ENCODE measurements at regions not wholly inside any gene's neighbourhood (a gene's known extent, or its start where the extent isn't known, plus 50 kb on each side); places are given as distances from the start of the nearest gene placed in this dataset.

- TF ChIP-seq CTCF (IDR thresholded peaks at IDR 0.05) = no peak
- no peak for TF ChIP-seq POLR2A (IDR thresholded peaks at IDR 0.05)
- WGBS, 2 donors = 91% methylated on average over 3 of the region's 3 CpGs
- no peaks in the 10 kb centered on the region for H3K9me3 ChIP-seq
- intact Hi-C loops (cut with DNase I; ENCODE audit: low total_unique reads) = no loop called here
- no peaks in the 10 kb centered on the region for H3K36me3 ChIP-seq (ENCODE audit: low read depth, missing control alignments)
- H3K27me3 ChIP-seq = no peaks in the 10 kb centered on the region
- peak; percentile 16 for DNase-seq
- H3K27ac ChIP-seq = no peak overlapping the region
- H3K4me3 ChIP-seq = no peak overlapping the region
- H3K4me1 ChIP-seq = peaks cover 20% of the 10 kb centered on the region
These were observed 887.2 kb upstream of the KLHL29 start for GRCh38 chr2:22497789-22498188.

GRCh38 chr2:22499082-22499839 lies 885.7 kb upstream of the KLHL29 start:
- Histone ChIP-seq H3K27ac (peak overlapping the region in 1 of 2 donors; percentile 74), H3K9me3 (no peaks in the 10 kb centered on the region), H3K27me3 (no peaks in the 10 kb centered on the region), H3K4me1 (peaks cover 20% of the 10 kb centered on the region), H3K36me3 (ENCODE audit: low read depth, missing control alignments) (no peaks in the 10 kb centered on the region), H3K4me3 (no peak overlapping the region)
- peak; percentile 63 for DNase-seq
- intact Hi-C loops (cut with DNase I; ENCODE audit: low total_unique reads) = no loop called here
- TF ChIP-seq POLR2A (IDR thresholded peaks at IDR 0.05) = no peak
- TF ChIP-seq CTCF (IDR thresholded peaks at IDR 0.05) = no peak
- 40 to 47% methylated on average over 4 of the region's 4 CpGs for WGBS, 2 donors

- DNase-seq = no peak
- no peak for TF ChIP-seq CTCF (IDR thresholded peaks at IDR 0.05)
- no peak for TF ChIP-seq POLR2A (IDR thresholded peaks at IDR 0.05)
- H3K27ac ChIP-seq = peak overlapping the region in 1 of 2 donors; percentile 74
- H3K9me3 ChIP-seq = no peaks in the 10 kb centered on the region
- no peak overlapping the region for H3K4me3 ChIP-seq
- intact Hi-C loops (cut with DNase I; ENCODE audit: low total_unique reads) = no loop called here
- peaks cover 20% of the 10 kb centered on the region for H3K4me1 ChIP-seq
- H3K36me3 ChIP-seq (ENCODE audit: low read depth, missing control alignments) = no peaks in the 10 kb centered on the region
- 96% methylated on average over 1 of the region's 1 CpG for WGBS, 2 donors
- no peaks in the 10 kb centered on the region for H3K27me3 ChIP-seq
These were observed 884.4 kb upstream of the KLHL29 start for GRCh38 chr2:22500555-22500935.

- no peak for TF ChIP-seq POLR2A (IDR thresholded peaks at IDR 0.05)
- no peak for TF ChIP-seq CTCF (IDR thresholded peaks at IDR 0.05)
- no peak overlapping the region for H3K27ac ChIP-seq
- no peak for DNase-seq
- H3K36me3 ChIP-seq (ENCODE audit: low read depth, missing control alignments) = no peaks in the 10 kb centered on the region
- peaks cover 20% of the 10 kb centered on the region for H3K4me1 ChIP-seq
- intact Hi-C loops (cut with DNase I; ENCODE audit: low total_unique reads) = no loop called here
- 78 to 84% methylated on average over 2 of the region's 2 CpGs for WGBS, 2 donors
- H3K9me3 ChIP-seq = no peaks in the 10 kb centered on the region
- H3K4me3 ChIP-seq = no peak overlapping the region
- H3K27me3 ChIP-seq = no peaks in the 10 kb centered on the region
These were observed 883.1 kb upstream of the KLHL29 start for GRCh38 chr2:22501851-22502250.

- no peak for DNase-seq
- WGBS, 2 donors = 90 to 92% methylated on average over 4 of the region's 4 CpGs
- H3K9me3 ChIP-seq = no peaks in the 10 kb centered on the region
- intact Hi-C loops (cut with DNase I; ENCODE audit: low total_unique reads) = no loop called here
- H3K4me3 ChIP-seq = no peak overlapping the region
- no peak for TF ChIP-seq POLR2A (IDR thresholded peaks at IDR 0.05)
- no peak for TF ChIP-seq CTCF (IDR thresholded peaks at IDR 0.05)
- no peaks in the 10 kb centered on the region for H3K4me1 ChIP-seq
- no peak overlapping the region for H3K27ac ChIP-seq
- no peaks in the 10 kb centered on the region for H3K27me3 ChIP-seq
- H3K36me3 ChIP-seq (ENCODE audit: low read depth, missing control alignments) = no peaks in the 10 kb centered on the region
These were observed 871.4 kb upstream of the KLHL29 start for GRCh38 chr2:22513563-22513962.

Measured in testis (tissue), 2 donors.